HepG2 (cell line): ENCODE measurements at regions not wholly inside any gene's neighbourhood (a gene's known extent, or its start where the extent isn't known, plus 50 kb on each side); places are given as distances from the start of the nearest gene placed in this dataset.

Experiments
- ATAC-seq: fragments of 200-7000 bp; cut with Tn5 transposase; 3 replicates; pipeline ENCODE4 v1.9.1; 2020; ENCODE audit warnings: mild to moderate bottlenecking, moderate library complexity
- BruUV-seq: library from RNA; stranded (reverse); fragments of 400-500 nt; replicated peaks from 2 replicates; lab custom pipeline; 2021; lab: Mats Ljungman, UMichigan
- CTCF ChIA-PET: fragments of 300-600 bp; formaldehyde crosslinking; extraction: SDS; loops from one replicate; lab custom pipeline; 2021; ENCODE audit warnings: low total read pairs, inconsistent platforms, low intra/inter-chr PET ratio; lab: Yijun Ruan, JAX
- POLR2A ChIA-PET: fragments of 350-600 bp; sonication (Branson Sonifier 250); formaldehyde crosslinking; loops from one replicate; lab custom pipeline; 2020; ENCODE audit warnings: antibody characterized with exemption, inconsistent platforms; lab: Yijun Ruan, JAX
- DNase-seq: peaks from one replicate; pipeline ENCODE4 v3.0.0-alpha.2; 2015; ENCODE audit warnings: low spot score
- FAIRE-seq: peaks from 3 replicates; lab custom pipeline; 2011; peaks lifted over from hg19 to GRCh38; lab: Jason Lieb, UNC
- H2AFZ ChIP-seq: one replicate; pipeline ENCODE4 v1.6.1; 2011; ENCODE audit warnings: low read length, inconsistent platforms
- H3K27ac ChIP-seq: fragments of 300-600 bp; 3 replicates; pipeline ENCODE4 v1.8.0; 2011; ENCODE audit warnings: mixed run types, mild to moderate bottlenecking, mixed read lengths, low read length, inconsistent platforms; ENCODE audit not compliant: insufficient read depth; ENCODE audit errors: extremely low read length
- H3K27me3 ChIP-seq, 2 experiments: fragments of 200-600 bp in 1 of 2; 2 replicates in 1 of 2; 3 replicates in 1 of 2; pipeline versions ENCODE4 v1.6.0 to v1.8.0; 2011; ENCODE audit warnings: low read length in 2 of 2, mild to moderate bottlenecking in 2 of 2, moderate library complexity in 2 of 2, inconsistent platforms in 1 of 2; ENCODE audit not compliant: insufficient read depth in 2 of 2, control insufficient read depth in 1 of 2
- H3K36me3 ChIP-seq, 2 experiments: fragments of 200-600 bp in 1 of 2; replicated peaks in 1 of 2; 2 replicates in 1 of 2; 3 replicates in 1 of 2; pipeline versions ENCODE4 v1.5.1 to v1.8.0; 2011; ENCODE audit warnings: low read length in 2 of 2, inconsistent platforms in 1 of 2; ENCODE audit not compliant: insufficient read depth in 2 of 2, control insufficient read depth in 1 of 2
- H3K4me1 ChIP-seq: 2 replicates; pipeline ENCODE4 v1.5.1; 2012; ENCODE audit warnings: low read length, inconsistent platforms; ENCODE audit not compliant: insufficient read depth
- H3K4me2 ChIP-seq: 2 replicates; pipeline ENCODE4 v1.6.0; 2011; ENCODE audit warnings: low read depth, low read length, inconsistent platforms
- H3K4me3 ChIP-seq, 3 experiments: fragments of 200-600 bp in 1 of 3; sonication (generic), shearing (Covaris generic) in 1 of 3; replicated peaks in 1 of 3; 2 replicates each; pipeline ENCODE4 v1.5.1; 2011 to 2016; ENCODE audit warnings: low read length in 3 of 3, inconsistent platforms in 2 of 3, low read depth in 2 of 3, mild to moderate bottlenecking in 2 of 3, control low read depth in 1 of 3, mixed read lengths in 1 of 3; ENCODE audit not compliant: insufficient read depth in 1 of 3
- H3K79me2 ChIP-seq: one replicate; pipeline ENCODE4 v1.6.1; 2011; ENCODE audit warnings: low read length, inconsistent platforms; ENCODE audit not compliant: insufficient read depth
- H3K9ac ChIP-seq: 2 replicates; pipeline ENCODE4 v1.6.0; 2011; ENCODE audit warnings: mild to moderate bottlenecking, low read depth, low read length, inconsistent platforms; ENCODE audit not compliant: insufficient read depth
- H3K9me3 ChIP-seq: 2 replicates; pipeline ENCODE4 v1.5.1; 2012; ENCODE audit warnings: mild to moderate bottlenecking, low read length
- H4K20me1 ChIP-seq: 2 replicates; pipeline ENCODE4 v1.6.0; 2011; ENCODE audit warnings: inconsistent platforms, mild to moderate bottlenecking, low read length, moderate library complexity; ENCODE audit not compliant: insufficient read depth
- HMGXB4 ChIP-seq, 2 experiments: sonication (generic) in 1 of 2; formaldehyde crosslinking in 1 of 2; IDR thresholded peaks; 2 replicates each; pipeline versions ENCODE4 v1.4.0 to v1.6.1; 2018 to 2020; ENCODE audit warnings: missing genetic modification reagents in 2 of 2, borderline replicate concordance in 1 of 2, low read depth in 1 of 2, mild to moderate bottlenecking in 1 of 2, missing biosample characterization in 1 of 2
- POLR2AphosphoS2 ChIP-seq: IDR thresholded peaks from 2 replicates; pipeline ENCODE4 v1.6.1; 2011; ENCODE audit warnings: low read depth, low read length, improper control_type of control experiment
- SNAPC2 ChIP-seq: sonication (generic); formaldehyde crosslinking; IDR thresholded peaks from 2 replicates; pipeline ENCODE4 v1.8.1; 2022; ENCODE audit warnings: mild to moderate bottlenecking, missing genetic modification reagents
- STAT5B ChIP-seq: sonication (generic); formaldehyde crosslinking; IDR thresholded peaks from 2 replicates; pipeline ENCODE4 v1.4.0; 2020; ENCODE audit warnings: missing genetic modification reagents
- STAT6 ChIP-seq: sonication (generic); formaldehyde crosslinking; IDR thresholded peaks from 2 replicates; pipeline ENCODE4 v1.4.0; 2020; ENCODE audit warnings: missing genetic modification reagents, mild to moderate bottlenecking, borderline replicate concordance
- TEAD3 ChIP-seq: optimal IDR thresholded peaks from 2 replicates; pipeline ENCODE3; 2016; ENCODE audit warnings: borderline replicate concordance
- WGBS: methylation state at CpG from one replicate; pipeline ENCODE4 v1.1.6; 2017; ENCODE audit warnings: low lambda C conversion rate; 5-methylcytosine and 5-hydroxymethylcytosine counted together
- in situ Hi-C: cut with HindIII; loops from 2 replicates; pipeline ENCODE4 v1.10.0; 2017; ENCODE audit warnings: low pct_unique_long_range_greater_than_20kb; ENCODE audit not compliant: extremely low pct_ligation_motif_present
- intact Hi-C: fragments of 100-400 bp; cut with micrococcal nuclease; formaldehyde crosslinking; loops from one replicate; pipeline ENCODE4 v1.10.0; 2022; ENCODE audit not compliant: unreplicated experiment

GRCh38 chr1:117702654-117703053, 96.8 kb downstream of the TENT5C start:
- CTCF ChIA-PET, result no interaction called here
- Histone ChIP-seq H3K9me3 (no peaks in the 10 kb centered on the region), H3K4me2 (no peak overlapping the region)
- no TSS peak for BruUV-seq
- in situ Hi-C loops, result no loop called here
- no peak for TF ChIP-seq STAT5B
- no peak for TF ChIP-seq TEAD3 (CRISPR knock-in tag)
- no peak for TF ChIP-seq HMGXB4 (CRISPR knock-in tag; IDR thresholded peaks at IDR 0.05; ENCODE audit: borderline replicate concordance in 1 of 2, low read depth in 1 of 2)
- no peak for TF ChIP-seq STAT6 (CRISPR knock-in tag)
- TF ChIP-seq SNAPC2 (CRISPR knock-in tag), result no peak
- no peak for TF ChIP-seq POLR2AphosphoS2
- TF ChIP-seq, all 625 proteins: peak for 0
- 14% methylated on average over 2 of the region's 3 CpGs for whole genome bisulfite sequencing
- Histone ChIP-seq H3K27me3 (peaks cover 0 to 2% of the 10 kb centered on the region in 2 experiments; a peak in 2 of 5 replicates), H3K4me1 (no peaks in the 10 kb centered on the region), H3K4me3 (no peak overlapping the region), H4K20me1 (no peaks in the 10 kb centered on the region), H3K79me2 (no peaks in the 10 kb centered on the region), H3K27ac (no peak overlapping the region), H3K36me3 (no peaks in the 10 kb centered on the region), H3K9ac (no peak overlapping the region), H2AFZ (no peak overlapping the region)
- intact Hi-C loops, result no loop called here
- POLR2A ChIA-PET, result no interaction called here
- ATAC-seq (no peak), DNase-seq (no peak), FAIRE-seq (no peak)
